ENCODE measurements at regions not wholly inside any gene's neighbourhood (a gene's known extent, or its start where the extent isn't known, plus 50 kb on each side); places are given as distances from the start of the nearest gene placed in this dataset.

DNA sequence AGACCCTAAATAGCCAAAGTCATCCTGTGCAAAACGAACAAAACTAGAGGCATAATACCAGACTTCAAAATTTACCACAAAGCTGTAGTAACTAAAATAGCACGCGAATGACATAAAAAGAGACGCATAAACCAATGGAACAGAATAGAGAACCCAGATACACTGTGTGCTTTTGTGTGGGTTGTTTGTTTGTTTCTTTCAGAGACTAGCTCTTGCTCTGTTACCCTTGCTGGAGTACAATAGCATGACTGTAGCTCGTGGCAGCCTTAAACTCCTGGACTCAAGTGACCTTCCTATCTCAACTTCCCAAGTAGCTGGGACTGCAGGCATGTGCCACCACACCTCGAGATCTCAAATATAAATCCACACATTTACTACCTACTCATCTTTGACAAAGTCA lies 1314.6 kb upstream of the GBE1 start:
- no peak for DNase-seq

DNA sequence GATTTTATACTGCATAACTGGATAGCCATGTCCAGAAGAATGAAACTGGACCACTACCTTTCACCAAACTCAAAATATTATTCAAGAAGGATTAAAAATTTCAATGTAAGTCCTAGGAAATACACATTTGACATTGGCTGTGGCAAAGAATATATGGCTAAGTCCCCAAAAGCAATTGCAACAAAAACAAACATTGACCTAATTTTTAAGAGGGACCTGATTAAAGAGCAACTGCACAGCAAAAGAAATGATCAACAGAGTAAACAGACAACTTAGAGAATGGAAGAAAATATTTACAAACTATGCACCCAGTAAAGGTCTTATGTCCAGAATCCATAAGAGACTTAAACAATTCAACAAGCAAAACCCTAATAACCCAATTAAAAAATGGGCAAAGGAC lies 1313.0 kb upstream of the GBE1 start:
- DNase-seq, result no peak

DNA sequence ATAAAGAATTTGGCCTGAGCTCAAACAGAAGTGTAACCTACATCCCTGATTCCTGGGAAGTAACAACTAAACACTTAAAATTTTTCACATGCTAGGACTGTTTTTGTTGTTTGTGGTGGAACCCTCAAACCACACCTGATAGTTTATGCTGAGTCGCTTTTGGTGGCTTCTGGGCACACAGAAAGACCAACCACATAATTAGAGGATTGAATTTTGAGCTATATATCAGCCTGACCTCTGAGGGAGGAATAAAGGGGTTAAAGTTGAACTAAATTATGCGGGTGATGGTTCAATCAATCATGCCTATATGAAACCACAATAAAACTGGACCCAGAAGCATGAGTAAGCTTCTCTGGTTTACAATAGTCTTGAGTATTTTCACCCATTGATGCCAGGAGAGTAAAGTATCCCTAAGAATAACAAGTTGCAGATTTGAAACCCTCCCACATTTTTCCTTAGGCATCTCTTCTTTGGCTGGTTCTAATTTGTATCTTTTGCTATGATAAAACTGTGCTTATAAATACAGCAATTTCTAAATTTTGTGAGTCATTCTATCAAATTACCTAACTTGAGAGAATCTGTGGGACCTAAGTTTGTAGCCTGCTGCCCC lies 1304.5 kb upstream of the GBE1 start:
- DNase-seq, result no peak

GRCh38 chr3:83063446-83063845 lies 1302.0 kb upstream of the GBE1 start:
- no peak for DNase-seq

DNA sequence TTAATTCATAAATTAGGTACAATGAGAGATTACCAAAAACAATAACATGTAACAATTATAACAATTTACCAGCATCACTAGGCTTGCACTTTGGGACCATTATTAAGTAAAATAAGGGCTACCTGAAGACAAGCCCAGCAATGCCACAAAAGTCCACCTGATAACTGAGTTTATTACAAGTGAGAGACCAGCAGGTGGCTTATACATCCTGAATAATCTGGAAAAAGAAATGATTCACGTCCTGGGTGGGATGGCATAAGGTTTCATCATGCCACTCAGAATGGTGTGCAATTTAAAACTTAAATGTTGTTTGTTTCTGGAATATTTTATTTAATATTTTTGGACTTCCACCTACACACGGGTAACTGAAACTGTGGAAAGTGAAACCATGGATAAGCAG lies 1287.1 kb upstream of the GBE1 start:
- DNase-seq, result no peak

DNA sequence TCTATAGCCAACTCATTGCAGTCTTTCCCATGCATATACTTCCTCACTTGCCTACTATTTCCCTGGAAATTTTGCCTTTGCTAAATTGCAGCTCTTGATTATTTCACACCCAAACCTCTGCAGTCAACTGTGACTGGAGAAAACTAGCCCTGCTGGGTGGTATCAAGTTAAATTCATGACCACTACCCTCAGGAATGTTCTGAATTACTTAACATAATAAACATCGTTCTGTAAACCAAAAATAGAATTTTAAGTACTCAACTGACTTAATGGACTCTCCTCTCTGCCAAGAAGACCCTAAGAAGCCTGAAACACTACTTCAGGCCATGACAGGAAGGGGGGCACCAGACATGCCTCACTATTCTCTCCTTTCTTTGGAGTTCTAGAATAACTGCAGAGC lies 1278.0 kb upstream of the GBE1 start:
- DNase-seq, result no peak

GRCh38 chr3:83035704-83036010 lies 1274.2 kb upstream of the GBE1 start:
- no peak for DNase-seq

- no peak for DNase-seq
These were observed 1273.6 kb upstream of the GBE1 start for GRCh38 chr3:83034806-83035703.

DNA sequence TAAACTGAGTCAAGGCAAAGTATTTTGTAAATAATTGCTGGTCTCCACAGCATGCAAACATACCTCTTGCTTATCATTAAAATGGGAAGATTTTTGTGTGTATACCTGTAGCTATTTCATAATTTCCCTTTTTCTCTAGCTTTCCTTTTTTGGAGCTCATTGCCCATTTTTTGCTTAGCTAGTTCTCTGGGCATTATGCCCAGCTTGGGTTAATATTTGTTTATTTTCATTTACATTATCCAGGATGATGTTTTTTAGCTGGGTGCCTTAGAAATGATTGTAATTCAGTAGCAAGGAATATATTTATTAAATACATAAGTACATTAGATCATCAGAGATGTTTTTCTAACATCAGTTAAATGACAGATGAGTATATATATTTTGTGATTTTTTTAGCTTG lies 1271.7 kb upstream of the GBE1 start:
- no peak for DNase-seq

- no peak for DNase-seq
These were observed 1261.6 kb upstream of the GBE1 start for GRCh38 chr3:83023086-83023485.

- DNase-seq, result no peak
These were observed 1250.0 kb upstream of the GBE1 start for GRCh38 chr3:83011481-83011880.

- no peak for DNase-seq
These were observed 1242.5 kb upstream of the GBE1 start for GRCh38 chr3:83003917-83004316.

DNA sequence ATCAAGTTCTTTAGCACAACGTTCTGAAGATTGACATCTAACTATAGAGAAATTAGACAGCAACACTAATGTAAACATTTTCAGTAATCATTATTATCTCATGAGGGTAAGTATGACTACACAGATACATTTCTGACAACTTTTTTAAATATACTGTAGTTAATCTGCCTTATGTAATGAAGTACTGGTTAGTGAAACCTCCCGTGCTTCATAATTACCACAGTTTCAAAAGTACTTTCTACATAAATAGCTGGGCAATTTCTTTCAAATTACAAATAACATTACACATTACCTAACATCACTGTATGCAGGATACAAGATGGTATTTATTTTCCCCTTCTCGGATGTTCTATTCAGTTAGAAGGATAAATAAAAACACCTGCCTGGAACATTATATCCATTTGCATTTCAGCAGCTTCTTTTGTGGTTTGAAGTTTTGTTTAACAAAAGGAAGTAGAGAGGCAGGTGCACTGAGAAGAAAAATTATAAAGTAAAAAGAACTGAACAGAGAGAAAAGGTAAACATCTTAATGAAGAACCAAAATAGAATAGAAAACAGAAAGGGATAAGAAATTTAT lies 1241.5 kb upstream of the GBE1 start:
- no peak for DNase-seq

- no peak for DNase-seq
These were observed 1238.3 kb upstream of the GBE1 start for GRCh38 chr3:82999777-83000176.

- DNase-seq, result no peak
These were observed 1216.9 kb upstream of the GBE1 start for GRCh38 chr3:82978368-82978767.

DNA sequence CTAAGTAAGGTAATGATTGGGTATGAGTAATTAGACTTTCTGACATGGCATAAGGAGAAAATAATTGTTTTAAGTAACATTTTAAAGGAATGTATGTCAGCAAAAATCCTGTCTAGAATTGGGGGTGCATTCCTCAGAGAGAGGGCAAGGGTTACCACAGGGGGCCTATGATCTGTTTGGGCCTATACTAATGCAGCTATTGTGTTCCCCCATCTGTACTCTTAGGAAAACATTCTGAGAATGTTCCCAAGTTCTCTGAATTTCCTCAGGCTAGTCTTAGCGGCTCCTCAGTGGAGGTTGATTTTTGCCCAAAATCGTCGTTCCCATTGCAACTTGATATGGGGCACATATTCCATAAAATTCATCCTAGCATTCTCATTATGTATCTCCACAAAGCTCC lies 1216.4 kb upstream of the GBE1 start:
- DNase-seq, result no peak

DNA sequence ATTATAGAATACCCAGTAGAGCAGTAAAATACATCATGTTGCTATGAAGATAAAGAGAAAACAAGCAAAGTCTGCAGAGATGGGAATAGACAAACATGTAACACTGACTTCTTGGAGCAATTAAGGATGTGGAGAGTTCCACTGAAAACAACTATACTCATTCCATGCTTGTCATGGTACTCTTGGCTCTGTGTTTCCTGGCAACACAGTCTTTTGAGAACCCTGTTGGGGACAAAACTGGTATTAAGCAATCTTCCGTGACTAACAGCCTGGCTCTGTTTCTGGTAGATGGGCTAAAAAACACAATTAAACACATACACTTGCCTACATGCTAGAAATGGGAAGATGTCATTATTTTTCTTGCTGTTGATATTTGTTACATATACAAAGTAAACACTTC lies 1212.3 kb upstream of the GBE1 start:
- DNase-seq, result no peak

- no peak for DNase-seq
These were observed 1198.9 kb upstream of the GBE1 start for GRCh38 chr3:82960379-82960778.

GRCh38 chr3:82957696-82958095 lies 1196.3 kb upstream of the GBE1 start:
- DNase-seq, result no peak

DNA sequence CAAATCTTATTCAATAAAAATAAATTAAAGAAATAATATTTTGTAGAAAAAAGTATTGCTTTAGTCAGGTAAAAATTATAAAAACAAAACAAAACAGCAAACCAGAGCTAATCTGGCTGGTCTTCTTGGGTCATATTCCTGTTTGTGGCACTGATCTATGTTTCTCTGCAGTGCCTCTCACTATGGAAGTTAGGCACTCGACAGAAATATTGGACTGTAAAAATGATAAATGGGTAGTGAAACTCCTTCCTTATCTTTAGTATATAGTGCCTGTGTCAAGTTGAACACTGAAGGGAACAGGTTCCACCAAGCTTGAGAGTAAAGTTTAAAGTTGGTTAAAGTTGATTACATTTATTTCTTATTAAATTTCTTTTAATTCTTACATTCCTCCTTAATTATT lies 1195.6 kb upstream of the GBE1 start:
- no peak for DNase-seq

GRCh38 chr3:82954486-82954885 lies 1193.0 kb upstream of the GBE1 start:
- no peak for DNase-seq

DNA sequence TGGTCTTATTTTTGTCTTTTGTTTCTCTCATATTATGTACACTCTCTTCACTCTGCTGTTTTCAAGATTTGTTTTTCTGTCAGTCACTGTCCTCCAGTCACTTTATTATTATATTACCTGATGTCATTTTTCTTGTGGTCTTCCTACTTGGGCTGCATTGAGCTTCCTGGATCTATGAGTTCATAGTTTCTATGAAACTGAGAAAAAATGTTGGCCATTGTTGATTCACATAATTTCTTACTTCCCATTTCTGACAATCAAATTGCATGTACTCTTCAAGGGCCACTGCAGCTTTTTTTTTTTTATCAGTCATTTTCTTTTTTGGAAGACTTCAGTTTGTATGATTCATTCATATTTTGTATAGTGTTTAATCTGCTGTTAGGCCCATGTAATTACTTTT lies 1180.6 kb upstream of the GBE1 start:
- no peak for DNase-seq

DNA sequence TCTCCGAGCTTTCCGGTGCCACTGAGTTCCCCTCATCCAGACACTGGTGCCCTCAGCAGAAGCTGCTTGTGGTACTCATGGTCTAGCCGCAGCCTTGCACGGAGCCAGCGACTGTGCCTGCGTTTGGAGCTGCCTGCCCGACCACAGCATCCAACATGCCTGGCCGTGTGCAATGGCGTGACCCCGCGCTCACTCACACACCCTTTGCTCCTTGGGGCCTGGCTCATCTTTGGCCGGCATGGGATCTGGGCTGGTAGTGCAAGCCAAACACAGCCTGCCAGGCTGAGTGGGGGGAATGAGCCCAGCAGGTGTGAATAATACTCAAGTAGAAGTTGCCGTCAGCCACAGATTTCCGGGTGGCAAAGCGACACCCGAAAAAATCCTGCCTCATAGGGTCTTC lies 1178.7 kb upstream of the GBE1 start:
- no peak for DNase-seq

- DNase-seq, result no peak
These were observed 1178.1 kb upstream of the GBE1 start for GRCh38 chr3:82939491-82940097.
